Breast epithelium (tissue), 3 donors: ENCODE measurements at regions not wholly inside any gene's neighbourhood (a gene's known extent, or its start where the extent isn't known, plus 50 kb on each side); places are given as distances from the start of the nearest gene placed in this dataset.

Experiments
- CTCF ChIP-seq, 3 donors: fragments of 450-650 bp; IDR thresholded peaks; one replicate each; pipeline ENCODE4 v1.5.1; 2016 to 2017; ENCODE audit warnings: antibody characterized with exemption in 3 of 3, mild to moderate bottlenecking in 3 of 3, moderate library complexity in 3 of 3
- POLR2A ChIP-seq: fragments of 450-650 bp; IDR thresholded peaks from one replicate; pipeline ENCODE4 v1.6.1; 2016; ENCODE audit warnings: antibody characterized with exemption, mild to moderate bottlenecking, moderate library complexity
- POLR2AphosphoS5 ChIP-seq, 3 donors: sonication (generic); formaldehyde crosslinking; IDR thresholded peaks; one replicate each; pipeline ENCODE4 v1.6.1; 2017; ENCODE audit warnings: antibody characterized with exemption in 3 of 3

GRCh38 chr13:33541456-33541855 lies 255.9 kb upstream of the STARD13 start:
- TF ChIP-seq CTCF (IDR thresholded peaks at IDR 0.05): no peak
- TF ChIP-seq POLR2A: no peak
- no peak for TF ChIP-seq POLR2AphosphoS5 (IDR thresholded peaks at IDR 0.05)
